ENCODE measurements at regions not wholly inside any gene's neighbourhood (a gene's known extent, or its start where the extent isn't known, plus 50 kb on each side); places are given as distances from the start of the nearest gene placed in this dataset.

GRCh38 chr16:26970292-26970691, 96.4 kb upstream of the C16orf82 start:
- H3K4me1 ChIP-seq (ENCODE audit: insufficient read depth, low read length, poor library complexity, severe bottlenecking): no peaks in the 10 kb centered on the region
- BruUV-seq (replicated peaks): no TSS peak
- H3K79me2 ChIP-seq (ENCODE audit: insufficient read depth, low read depth, low read length): no peaks in the 10 kb centered on the region
- no peaks in the 10 kb centered on the region for H3K9me2 ChIP-seq (ENCODE audit: insufficient read depth, low read length)
- H3K9me3 ChIP-seq (ENCODE audit: low read length): no peaks in the 10 kb centered on the region
- ChIA-PET POLR2A (no interaction called here), CTCF (ENCODE audit: unreplicated experiment) (no interaction called here)
- H2AFZ ChIP-seq (ENCODE audit: low read length): no peak overlapping the region
- H3K4me2 ChIP-seq (ENCODE audit: low read length): no peak overlapping the region
- no peak overlapping the region for H3K27ac ChIP-seq (ENCODE audit: low read depth, low read length, poor library complexity, severe bottlenecking)
- DNase-seq (ENCODE audit: low spot score): no peak
- no peak for TF ChIP-seq CTCF (conservative IDR thresholded peaks at IDR 0.05; ENCODE audit: low read length)
- no peak for TF ChIP-seq EZH2phosphoT487 (IDR thresholded peaks at IDR 0.05; ENCODE audit: borderline replicate concordance, low read depth, low read length)
- intact Hi-C loops (cut with micrococcal nuclease; ENCODE audit: unreplicated experiment): no loop called here
- no peaks in the 10 kb centered on the region for H3K36me3 ChIP-seq (ENCODE audit: insufficient read depth, low read length)
- no peak overlapping the region for H3K4me3 ChIP-seq (ENCODE audit: low read depth, low read length, poor library complexity, severe bottlenecking)
- H4K20me1 ChIP-seq (ENCODE audit: insufficient read depth, low read length): no peaks in the 10 kb centered on the region

GRCh38 chr16:26976873-26977272, 89.9 kb upstream of the C16orf82 start:
- no peak for DNase-seq (ENCODE audit: low spot score)
- Histone ChIP-seq H3K79me2 (ENCODE audit: insufficient read depth, low read depth, low read length) (no peaks in the 10 kb centered on the region), H3K9me3 (ENCODE audit: low read length) (no peaks in the 10 kb centered on the region), H2AFZ (ENCODE audit: low read length) (no peak overlapping the region), H3K4me2 (ENCODE audit: low read length) (no peak overlapping the region), H4K20me1 (ENCODE audit: insufficient read depth, low read length) (no peaks in the 10 kb centered on the region), H3K27ac (ENCODE audit: low read depth, low read length, poor library complexity, severe bottlenecking) (no peak overlapping the region), H3K9me2 (ENCODE audit: insufficient read depth, low read length) (no peaks in the 10 kb centered on the region), H3K4me3 (ENCODE audit: low read depth, low read length, poor library complexity, severe bottlenecking) (no peak overlapping the region), H3K4me1 (ENCODE audit: insufficient read depth, low read length, poor library complexity, severe bottlenecking) (no peaks in the 10 kb centered on the region), H3K36me3 (ENCODE audit: insufficient read depth, low read length) (no peaks in the 10 kb centered on the region)
- CTCF ChIA-PET (ENCODE audit: unreplicated experiment): no interaction called here
- BruUV-seq (replicated peaks): no TSS peak
- intact Hi-C loops (cut with micrococcal nuclease; ENCODE audit: unreplicated experiment): no loop called here
- TF ChIP-seq EZH2phosphoT487 (IDR thresholded peaks at IDR 0.05; ENCODE audit: borderline replicate concordance, low read depth, low read length): no peak
- no peak for TF ChIP-seq CTCF (conservative IDR thresholded peaks at IDR 0.05; ENCODE audit: low read length)
- POLR2A ChIA-PET: no interaction called here

- intact Hi-C loops (cut with micrococcal nuclease; ENCODE audit: unreplicated experiment): no loop called here
- H3K9me2 ChIP-seq (ENCODE audit: insufficient read depth, low read length): no peaks in the 10 kb centered on the region
- no peak overlapping the region for H3K4me3 ChIP-seq (ENCODE audit: low read depth, low read length, poor library complexity, severe bottlenecking)
- TF ChIP-seq CTCF (conservative IDR thresholded peaks at IDR 0.05; ENCODE audit: low read length) (no peak), EZH2phosphoT487 (IDR thresholded peaks at IDR 0.05; ENCODE audit: borderline replicate concordance, low read depth, low read length) (no peak)
- no peaks in the 10 kb centered on the region for H3K9me3 ChIP-seq (ENCODE audit: low read length)
- DNase-seq (ENCODE audit: low spot score): no peak
- H3K4me2 ChIP-seq (ENCODE audit: low read length): no peak overlapping the region
- CTCF ChIA-PET (ENCODE audit: unreplicated experiment): no interaction called here
- no TSS peak for BruUV-seq (replicated peaks)
- no peaks in the 10 kb centered on the region for H3K36me3 ChIP-seq (ENCODE audit: insufficient read depth, low read length)
- no peaks in the 10 kb centered on the region for H3K79me2 ChIP-seq (ENCODE audit: insufficient read depth, low read depth, low read length)
- H4K20me1 ChIP-seq (ENCODE audit: insufficient read depth, low read length): no peaks in the 10 kb centered on the region
- H3K27ac ChIP-seq (ENCODE audit: low read depth, low read length, poor library complexity, severe bottlenecking): no peak overlapping the region
- H3K4me1 ChIP-seq (ENCODE audit: insufficient read depth, low read length, poor library complexity, severe bottlenecking): no peaks in the 10 kb centered on the region
- POLR2A ChIA-PET: interaction anchor here (0.7 kb wide), 1 partner anchor 163 kb away, joined by 3 read pairs; no protein-coding TSS in a partner anchor
- no peak overlapping the region for H2AFZ ChIP-seq (ENCODE audit: low read length)
Observed at GRCh38 chr16:26981266-26981938, 85.3 kb upstream of the C16orf82 start.
